Right lobe of liver (tissue), 4 donors: ENCODE measurements at regions not wholly inside any gene's neighbourhood (a gene's known extent, or its start where the extent isn't known, plus 50 kb on each side); places are given as distances from the start of the nearest gene placed in this dataset.

Experiments used
- POLR2A ChIP-seq: fragments of 450-650 bp; IDR thresholded peaks from one replicate; pipeline ENCODE4 v1.6.1; 2017; ENCODE audit warnings: antibody characterized with exemption, mild to moderate bottlenecking
- TF ChIP-seq, protein P1 (sequence below), 4 donors: fragments of 200-600 bp in 3 of 4; fragments of 450-650 bp in 1 of 4; IDR thresholded peaks; one replicate each; pipeline versions ENCODE4 v1.5.1 to v1.8.0; 2016 to 2022; ENCODE audit warnings: antibody characterized with exemption in 4 of 4, mild to moderate bottlenecking in 2 of 4
- donor health status: DM: no; HTN: no; CAD: no.
- donor health status: DM: no; HTN: no; CAD: no.
- donor health status: DM: no; HTN: yes; CAD: no.

- TF ChIP-seq, protein P1, sequence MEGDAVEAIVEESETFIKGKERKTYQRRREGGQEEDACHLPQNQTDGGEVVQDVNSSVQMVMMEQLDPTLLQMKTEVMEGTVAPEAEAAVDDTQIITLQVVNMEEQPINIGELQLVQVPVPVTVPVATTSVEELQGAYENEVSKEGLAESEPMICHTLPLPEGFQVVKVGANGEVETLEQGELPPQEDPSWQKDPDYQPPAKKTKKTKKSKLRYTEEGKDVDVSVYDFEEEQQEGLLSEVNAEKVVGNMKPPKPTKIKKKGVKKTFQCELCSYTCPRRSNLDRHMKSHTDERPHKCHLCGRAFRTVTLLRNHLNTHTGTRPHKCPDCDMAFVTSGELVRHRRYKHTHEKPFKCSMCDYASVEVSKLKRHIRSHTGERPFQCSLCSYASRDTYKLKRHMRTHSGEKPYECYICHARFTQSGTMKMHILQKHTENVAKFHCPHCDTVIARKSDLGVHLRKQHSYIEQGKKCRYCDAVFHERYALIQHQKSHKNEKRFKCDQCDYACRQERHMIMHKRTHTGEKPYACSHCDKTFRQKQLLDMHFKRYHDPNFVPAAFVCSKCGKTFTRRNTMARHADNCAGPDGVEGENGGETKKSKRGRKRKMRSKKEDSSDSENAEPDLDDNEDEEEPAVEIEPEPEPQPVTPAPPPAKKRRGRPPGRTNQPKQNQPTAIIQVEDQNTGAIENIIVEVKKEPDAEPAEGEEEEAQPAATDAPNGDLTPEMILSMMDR (IDR thresholded peaks at IDR 0.05), result no peak
- no peak for TF ChIP-seq POLR2A
Observed at GRCh38 chr10:56003555-56003954, 357.5 kb downstream of the ZWINT start.
